ENCODE measurements at regions not wholly inside any gene's neighbourhood (a gene's known extent, or its start where the extent isn't known, plus 50 kb on each side); places are given as distances from the start of the nearest gene placed in this dataset.

- peaks cover 17% of the 10 kb centered on the region; the same call in 1 of the 2 replicates for H3K9me2 ChIP-seq (ENCODE audit: insufficient read depth)
- ATAC-seq (no peak), DNase-seq (ENCODE audit: low spot score) (no peak)
- no peaks in the 10 kb centered on the region; the same call in 1 of the 2 replicates for H3K4me1 ChIP-seq (ENCODE audit: insufficient read depth)
- H3K27me3 ChIP-seq (ENCODE audit: insufficient read depth): no peaks in the 10 kb centered on the region
- Mint-ChIP-seq H3K4me1 (peaks cover 5% of the 10 kb centered on the region; the same call in 1 of the 3 replicates), H3K27ac (no peak overlapping the region), H3K4me3 (no peak overlapping the region), H3K27me3 (ENCODE audit: insufficient read depth, low read depth, poor library complexity) (peaks cover 5% of the 10 kb centered on the region), H3K36me3 (ENCODE audit: low read depth) (peaks cover 6% of the 10 kb centered on the region; the same call in 2 of the 3 replicates), H3K9me3 (peaks cover 3% of the 10 kb centered on the region)
- H3K79me2 ChIP-seq (replicated peaks; ENCODE audit: insufficient read depth): no peaks in the 10 kb centered on the region
- no peak overlapping the region for H3K4me3 ChIP-seq
- H3K4me2 ChIP-seq: no peak overlapping the region
- H3F3A ChIP-seq (replicated peaks; ENCODE audit: low read depth): no peaks in the 10 kb centered on the region
- no peak overlapping the region; the same call in 1 of the 2 replicates for H2AFZ ChIP-seq
- no peaks in the 10 kb centered on the region for H3K36me3 ChIP-seq (ENCODE audit: insufficient read depth)
- H3K27ac ChIP-seq (ENCODE audit: low read depth): no peak overlapping the region
- TF ChIP-seq, protein P1, sequence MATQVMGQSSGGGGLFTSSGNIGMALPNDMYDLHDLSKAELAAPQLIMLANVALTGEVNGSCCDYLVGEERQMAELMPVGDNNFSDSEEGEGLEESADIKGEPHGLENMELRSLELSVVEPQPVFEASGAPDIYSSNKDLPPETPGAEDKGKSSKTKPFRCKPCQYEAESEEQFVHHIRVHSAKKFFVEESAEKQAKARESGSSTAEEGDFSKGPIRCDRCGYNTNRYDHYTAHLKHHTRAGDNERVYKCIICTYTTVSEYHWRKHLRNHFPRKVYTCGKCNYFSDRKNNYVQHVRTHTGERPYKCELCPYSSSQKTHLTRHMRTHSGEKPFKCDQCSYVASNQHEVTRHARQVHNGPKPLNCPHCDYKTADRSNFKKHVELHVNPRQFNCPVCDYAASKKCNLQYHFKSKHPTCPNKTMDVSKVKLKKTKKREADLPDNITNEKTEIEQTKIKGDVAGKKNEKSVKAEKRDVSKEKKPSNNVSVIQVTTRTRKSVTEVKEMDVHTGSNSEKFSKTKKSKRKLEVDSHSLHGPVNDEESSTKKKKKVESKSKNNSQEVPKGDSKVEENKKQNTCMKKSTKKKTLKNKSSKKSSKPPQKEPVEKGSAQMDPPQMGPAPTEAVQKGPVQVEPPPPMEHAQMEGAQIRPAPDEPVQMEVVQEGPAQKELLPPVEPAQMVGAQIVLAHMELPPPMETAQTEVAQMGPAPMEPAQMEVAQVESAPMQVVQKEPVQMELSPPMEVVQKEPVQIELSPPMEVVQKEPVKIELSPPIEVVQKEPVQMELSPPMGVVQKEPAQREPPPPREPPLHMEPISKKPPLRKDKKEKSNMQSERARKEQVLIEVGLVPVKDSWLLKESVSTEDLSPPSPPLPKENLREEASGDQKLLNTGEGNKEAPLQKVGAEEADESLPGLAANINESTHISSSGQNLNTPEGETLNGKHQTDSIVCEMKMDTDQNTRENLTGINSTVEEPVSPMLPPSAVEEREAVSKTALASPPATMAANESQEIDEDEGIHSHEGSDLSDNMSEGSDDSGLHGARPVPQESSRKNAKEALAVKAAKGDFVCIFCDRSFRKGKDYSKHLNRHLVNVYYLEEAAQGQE (IDR thresholded peaks at IDR 0.05; ENCODE audit: unreplicated experiment): no peak
- no peak for TF ChIP-seq ZNF462 (CRISPR knock-in tag; IDR thresholded peaks at IDR 0.05)
- TF ChIP-seq POLR2AphosphoS5 (IDR thresholded peaks at IDR 0.05; ENCODE audit: low read depth): no peak
- no peak for TF ChIP-seq CTCF (conservative IDR thresholded peaks at IDR 0.05; ENCODE audit: low read depth in 2 of 2)
- no peak for TF ChIP-seq CREB1 (CRISPR knock-in tag; IDR thresholded peaks at IDR 0.05; ENCODE audit: low read depth)
- no peak for TF ChIP-seq NANOG (IDR thresholded peaks at IDR 0.05; ENCODE audit: borderline replicate concordance)
- TF ChIP-seq ZNF114 (CRISPR knock-in tag; IDR thresholded peaks at IDR 0.05): no peak
- TF ChIP-seq STAT1 (IDR thresholded peaks at IDR 0.05; ENCODE audit: unreplicated experiment): no peak
- H4K20me1 ChIP-seq (replicated peaks; ENCODE audit: insufficient read depth): no peaks in the 10 kb centered on the region
Observed at GRCh38 chr6:14218519-14218800, 100.9 kb downstream of the CD83 start.
